NT2/D1 (cell line): ENCODE measurements at regions not wholly inside any gene's neighbourhood (a gene's known extent, or its start where the extent isn't known, plus 50 kb on each side); places are given as distances from the start of the nearest gene placed in this dataset.

Experiments
- DNase-seq: peaks from one replicate; pipeline ENCODE4 v3.0.0-alpha.2; 2011; ENCODE audit warnings: low read depth, low spot score
- H3K27me3 ChIP-seq: 2 replicates; pipeline ENCODE4 v1.6.0; 2011; ENCODE audit warnings: mild to moderate bottlenecking; ENCODE audit not compliant: insufficient read length, insufficient read depth
- H3K36me3 ChIP-seq: 2 replicates; pipeline ENCODE4 v1.6.1; 2011; ENCODE audit warnings: mild to moderate bottlenecking, low read length, mixed read lengths; ENCODE audit not compliant: insufficient read depth, insufficient read length
- H3K4me1 ChIP-seq: 2 replicates; pipeline ENCODE4 v1.5.1; 2011; ENCODE audit not compliant: insufficient read depth, insufficient read length
- H3K4me3 ChIP-seq: 2 replicates; pipeline ENCODE4 v1.5.1; 2011; ENCODE audit warnings: low read depth; ENCODE audit not compliant: insufficient read length
- H3K9ac ChIP-seq: 2 replicates; pipeline ENCODE4 v1.6.0; 2011; ENCODE audit warnings: low read depth; ENCODE audit not compliant: insufficient read length
- H3K9me3 ChIP-seq: 2 replicates; pipeline ENCODE4 v1.5.1; 2011; ENCODE audit warnings: mild to moderate bottlenecking, low read length; ENCODE audit not compliant: insufficient read depth
- SUZ12 ChIP-seq: IDR thresholded peaks from 2 replicates; pipeline ENCODE4 v1.6.1; 2011; ENCODE audit not compliant: insufficient read length, insufficient read depth; ENCODE audit errors: extremely low read depth
- YY1 ChIP-seq: IDR thresholded peaks from 2 replicates; pipeline ENCODE4 v1.6.1; 2011; ENCODE audit not compliant: insufficient read length, insufficient read depth
- ZNF274 ChIP-seq: IDR thresholded peaks from 2 replicates; pipeline ENCODE4 v1.6.1; 2011; ENCODE audit warnings: mild to moderate bottlenecking, low read depth, low read length

- Histone ChIP-seq H3K9me3 (no peaks in the 10 kb centered on the region; the same call in 1 of the 2 replicates), H3K4me1 (no peaks in the 10 kb centered on the region), H3K4me3 (no peak overlapping the region), H3K36me3 (no peaks in the 10 kb centered on the region), H3K27me3 (no peaks in the 10 kb centered on the region), H3K9ac (no peak overlapping the region)
- DNase-seq: no peak
- TF ChIP-seq ZNF274: no peak
- TF ChIP-seq SUZ12: no peak
- TF ChIP-seq YY1: no peak
Observed at GRCh38 chr16:79713609-79714309, 113.2 kb upstream of the MAF start.

GRCh38 chr16:79712276-79712675, 111.7 kb upstream of the MAF start:
- H3K27me3 ChIP-seq: no peaks in the 10 kb centered on the region
- H3K36me3 ChIP-seq: no peaks in the 10 kb centered on the region
- H3K9me3 ChIP-seq: no peaks in the 10 kb centered on the region; the same call in 1 of the 2 replicates
- TF ChIP-seq SUZ12 (no peak), ZNF274 (no peak), YY1 (no peak)
- no peaks in the 10 kb centered on the region for H3K4me1 ChIP-seq
- H3K4me3 ChIP-seq: no peak overlapping the region
- H3K9ac ChIP-seq: no peak overlapping the region
- no peak for DNase-seq

DNA sequence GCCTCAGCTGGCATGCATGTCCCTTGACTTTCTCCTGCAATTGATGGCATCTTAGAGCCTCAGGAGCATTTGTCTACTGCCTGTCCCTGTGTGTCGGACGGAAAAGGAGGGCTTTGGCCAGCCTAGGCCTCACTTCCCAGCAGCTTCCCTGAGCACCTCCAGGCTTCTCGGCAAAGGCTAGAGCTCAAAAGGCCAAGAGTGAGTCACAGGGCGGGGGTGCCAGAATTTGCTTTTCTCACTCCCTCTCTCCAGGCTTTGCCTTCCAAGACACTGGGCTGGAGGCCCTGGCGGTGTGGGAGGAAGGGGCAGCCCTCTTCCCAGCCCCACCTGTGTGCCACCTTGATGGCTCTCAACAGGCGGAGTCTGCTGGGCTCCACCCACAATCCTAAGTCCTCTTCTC, 107.3 kb upstream of the MAF start:
- Histone ChIP-seq H3K9ac (no peak overlapping the region), H3K9me3 (no peaks in the 10 kb centered on the region), H3K4me1 (no peaks in the 10 kb centered on the region), H3K4me3 (no peak overlapping the region), H3K36me3 (no peaks in the 10 kb centered on the region), H3K27me3 (no peaks in the 10 kb centered on the region)
- TF ChIP-seq ZNF274: no peak
- TF ChIP-seq SUZ12: no peak
- TF ChIP-seq YY1: no peak
- DNase-seq: no peak

- no peak for TF ChIP-seq ZNF274
- TF ChIP-seq YY1: no peak
- TF ChIP-seq SUZ12: no peak
- no peaks in the 10 kb centered on the region for H3K9me3 ChIP-seq
Observed at GRCh38 chr16:79703066-79703465, 102.5 kb upstream of the MAF start.

GRCh38 chr16:79698341-79698753, 97.8 kb upstream of the MAF start:
- 0 out of 2 replicates have a peak, but pooled peaks cover under 1% of the 10 kb centered on the region for H3K9me3 ChIP-seq
- no peak overlapping the region for H3K9ac ChIP-seq
- no peak for DNase-seq
- H3K4me3 ChIP-seq: no peak overlapping the region
- H3K36me3 ChIP-seq: no peaks in the 10 kb centered on the region
- no peaks in the 10 kb centered on the region for H3K27me3 ChIP-seq
- TF ChIP-seq SUZ12 (no peak), YY1 (no peak), ZNF274 (no peak)
- H3K4me1 ChIP-seq: no peaks in the 10 kb centered on the region

More at GRCh38 chr16:79703066-79703465, 102.5 kb upstream of the MAF start:
- Histone ChIP-seq H3K36me3 (no peaks in the 10 kb centered on the region), H3K27me3 (no peaks in the 10 kb centered on the region), H3K4me1 (no peaks in the 10 kb centered on the region), H3K9ac (no peak overlapping the region), H3K4me3 (no peak overlapping the region)
- DNase-seq: no peak

DNA sequence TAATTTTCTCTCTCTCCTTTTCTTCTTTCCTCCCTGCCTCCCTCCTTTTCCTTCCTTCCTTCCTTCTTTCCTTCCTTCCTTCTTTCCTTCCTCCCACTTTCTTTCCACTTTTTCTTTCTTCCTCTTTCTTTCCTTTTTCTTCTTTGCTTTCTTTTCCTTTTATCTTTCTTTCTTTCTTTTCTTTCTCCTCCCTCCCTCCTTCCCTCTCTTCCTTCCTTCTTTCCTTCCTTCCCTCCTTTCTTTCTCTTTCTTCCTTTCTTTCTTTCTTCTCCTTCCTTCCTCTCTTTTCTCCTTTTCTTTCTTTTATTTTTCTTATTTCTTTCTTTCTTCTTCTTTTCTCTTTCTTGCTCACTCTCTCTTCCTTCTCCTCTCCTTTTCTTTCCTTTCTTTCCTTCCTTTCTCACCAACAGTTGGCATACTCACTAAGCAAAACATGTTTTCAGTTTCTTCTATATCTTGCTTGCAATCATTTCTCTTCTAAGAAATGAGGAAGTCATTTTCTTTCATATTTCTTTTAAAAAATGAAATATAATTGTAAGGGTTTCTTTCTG, 97.1 kb upstream of the MAF start:
- Histone ChIP-seq H3K27me3 (no peaks in the 10 kb centered on the region), H3K4me3 (no peak overlapping the region), H3K4me1 (no peaks in the 10 kb centered on the region), H3K36me3 (no peaks in the 10 kb centered on the region), H3K9ac (no peak overlapping the region), H3K9me3 (0 out of 2 replicates have a peak, but pooled peaks cover 4% of the 10 kb centered on the region)
- no peak for TF ChIP-seq SUZ12
- no peak for TF ChIP-seq ZNF274
- no peak for TF ChIP-seq YY1
- no peak for DNase-seq

- DNase-seq: no peak
Observed at GRCh38 chr16:79691007-79691406, 90.5 kb upstream of the MAF start.

More at GRCh38 chr16:79691007-79691406, 90.5 kb upstream of the MAF start:
- Histone ChIP-seq H3K4me1 (no peaks in the 10 kb centered on the region), H3K9ac (no peak overlapping the region), H3K27me3 (no peaks in the 10 kb centered on the region), H3K9me3 (0 out of 2 replicates have a peak, but pooled peaks cover 4% of the 10 kb centered on the region), H3K36me3 (no peaks in the 10 kb centered on the region), H3K4me3 (no peak overlapping the region)
- no peak for TF ChIP-seq YY1
- TF ChIP-seq ZNF274: no peak
- TF ChIP-seq SUZ12: no peak
